Naive thymus-derived CD4-positive, alpha-beta T cell (primary cell): ENCODE measurements at regions not wholly inside any gene's neighbourhood (a gene's known extent, or its start where the extent isn't known, plus 50 kb on each side); places are given as distances from the start of the nearest gene placed in this dataset.

ENCODE experiments used
- ATAC-seq: fragments of 150-1000 bp; cut with Tn5 transposase; 2 replicates; pipeline ENCODE4 v1.10.0; 2021; ENCODE audit warnings: mild to moderate bottlenecking, moderate library complexity
- CTCF ChIA-PET: fragments of 350-600 bp; sonication (Branson Sonifier 250); formaldehyde crosslinking; loops from one replicate; lab custom pipeline; 2021; ENCODE audit warnings: antibody characterized with exemption; lab: Charles Lee
- POLR2A ChIA-PET: fragments of 350-600 bp; sonication (Branson Sonifier 250); formaldehyde crosslinking; loops from one replicate; lab custom pipeline; 2021; ENCODE audit warnings: antibody characterized with exemption, inconsistent platforms; lab: Charles Lee
- DNase-seq, 9 donors: peaks; one replicate each; pipeline versions ENCODE4 v3.0.0 to v3.0.0-alpha.2; 2020 to 2022; ENCODE audit warnings: mixed read lengths in 1 of 9
- H3K27ac ChIP-seq: one replicate; pipeline ENCODE4 v1.7.0; 2013; ENCODE audit warnings: mild to moderate bottlenecking, low read depth, low read length, moderate library complexity
- H3K27me3 ChIP-seq, 2 donors: one replicate each; pipeline ENCODE4 v1.7.0; 2013; ENCODE audit warnings: low read length in 2 of 2, mild to moderate bottlenecking in 2 of 2, moderate library complexity in 2 of 2; ENCODE audit not compliant: control insufficient read depth in 2 of 2, insufficient read depth in 2 of 2
- H3K36me3 ChIP-seq, 3 experiments: 1 replicate in 2 of 3; 2 replicates in 1 of 3; pipeline ENCODE4 v1.7.0; 2013; ENCODE audit warnings: low read length in 3 of 3, mild to moderate bottlenecking in 3 of 3, moderate library complexity in 1 of 3; ENCODE audit not compliant: insufficient read depth in 3 of 3, control insufficient read depth in 2 of 3
- H3K4me1 ChIP-seq, 2 donors: one replicate each; pipeline ENCODE4 v1.7.0; 2013; ENCODE audit warnings: low read length in 2 of 2, mild to moderate bottlenecking in 2 of 2, moderate library complexity in 1 of 2; ENCODE audit not compliant: control insufficient read depth in 2 of 2, insufficient read depth in 2 of 2
- H3K4me3 ChIP-seq: 2 replicates; pipeline ENCODE4 v1.7.0; 2013; ENCODE audit warnings: mild to moderate bottlenecking, low read length
- H3K9me3 ChIP-seq, 3 experiments: 1 replicate in 2 of 3; 2 replicates in 1 of 3; pipeline ENCODE4 v1.7.0; 2013; ENCODE audit warnings: low read length in 3 of 3; ENCODE audit not compliant: control insufficient read depth in 2 of 3
- H3K27ac Mint-ChIP-seq, 9 donors: one replicate each; pipeline ENCODE4 v1.8.0; 2020 to 2022; ENCODE audit warnings: mixed read lengths in 9 of 9, mild to moderate bottlenecking in 8 of 9, moderate library complexity in 5 of 9, inconsistent platforms in 2 of 9
- H3K27me3 Mint-ChIP-seq, 5 donors: one replicate each; pipeline ENCODE4 v1.8.0; 2021 to 2022; ENCODE audit warnings: mixed read lengths in 5 of 5, mild to moderate bottlenecking in 1 of 5
- H3K36me3 Mint-ChIP-seq, 5 donors: one replicate each; pipeline ENCODE4 v1.8.0; 2020 to 2022; ENCODE audit warnings: mixed read lengths in 5 of 5, mild to moderate bottlenecking in 3 of 5, inconsistent platforms in 1 of 5
- H3K4me1 Mint-ChIP-seq, 7 donors: one replicate each; pipeline ENCODE4 v1.8.0; 2020 to 2022; ENCODE audit warnings: mixed read lengths in 7 of 7, mild to moderate bottlenecking in 3 of 7, inconsistent platforms in 1 of 7
- H3K4me3 Mint-ChIP-seq, 10 donors: one replicate each; pipeline ENCODE4 v1.8.0; 2020 to 2022; ENCODE audit warnings: mild to moderate bottlenecking in 10 of 10, mixed read lengths in 10 of 10, moderate library complexity in 6 of 10, inconsistent platforms in 2 of 10
- H3K9me3 Mint-ChIP-seq, 11 donors: one replicate each; pipeline ENCODE4 v1.8.0; 2020 to 2022; ENCODE audit warnings: mixed read lengths in 11 of 11, mild to moderate bottlenecking in 4 of 11, inconsistent platforms in 1 of 11, moderate library complexity in 1 of 11
- intact Hi-C, 2 donors: fragments of 100-400 bp; cut with micrococcal nuclease; formaldehyde crosslinking; loops; one replicate each; pipeline ENCODE4 v1.15.1; 2023

GRCh38 chr7:68697796-68698280 is 900.4 kb upstream of the AUTS2 start:
- Mint-ChIP-seq H3K4me1 (no peaks in the 10 kb centered on the region), H3K9me3 (peaks cover 0 to 50% (median 9%) of the 10 kb centered on the region in 11 donors)

DNA sequence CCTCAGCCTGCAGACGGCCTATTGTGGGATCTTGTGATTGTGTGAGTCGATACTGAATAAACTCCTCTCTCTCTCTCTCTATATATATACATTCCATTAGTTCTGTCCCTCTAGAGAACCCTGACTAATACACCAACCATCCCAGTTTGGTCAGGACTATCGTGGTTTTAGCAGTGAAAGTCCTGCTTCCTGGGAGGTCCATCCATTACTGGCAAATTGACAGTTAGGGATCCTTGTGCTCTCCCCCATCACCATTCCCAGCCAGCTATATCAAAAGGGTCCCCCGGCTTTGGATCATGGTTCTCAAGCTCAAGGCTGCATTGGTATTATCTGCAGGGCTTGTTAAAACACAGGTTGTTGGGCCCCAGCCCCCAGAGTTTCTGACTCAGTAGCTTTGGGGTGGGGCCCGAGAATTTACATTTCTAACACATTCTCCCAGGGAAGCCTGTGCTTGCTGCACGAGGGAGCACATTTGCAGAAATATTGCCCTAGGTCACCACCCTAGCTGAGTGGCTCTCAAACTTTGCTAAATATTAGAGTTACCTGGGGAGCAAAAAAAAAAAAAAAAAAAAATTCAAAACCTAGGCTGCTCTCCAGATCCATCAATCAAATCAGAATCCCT is 899.1 kb upstream of the AUTS2 start:
- ATAC-seq, result no peak
- intact Hi-C loops, result no loop called here
- no peak overlapping the region for H3K27ac ChIP-seq
- H3K4me1 Mint-ChIP-seq, result no peaks in the 10 kb centered on the region
- H3K27me3 Mint-ChIP-seq, result peaks cover 0 to 5% (median 0%) of the 10 kb centered on the region in 5 donors
- H3K27ac Mint-ChIP-seq, result no peak overlapping the region
- no peaks in the 10 kb centered on the region for H3K36me3 ChIP-seq
- ChIA-PET POLR2A (no interaction called here), CTCF (no interaction called here)
- peaks cover 5 to 45% (median 14%) of the 10 kb centered on the region in 11 donors for H3K9me3 Mint-ChIP-seq
- no peak for DNase-seq
- H3K4me1 ChIP-seq, result no peaks in the 10 kb centered on the region
- no peak overlapping the region for H3K4me3 Mint-ChIP-seq
- no peaks in the 10 kb centered on the region for H3K9me3 ChIP-seq
- H3K27me3 ChIP-seq, result no peaks in the 10 kb centered on the region
- no peak overlapping the region for H3K4me3 ChIP-seq
- no peaks in the 10 kb centered on the region for H3K36me3 Mint-ChIP-seq

More at GRCh38 chr7:68697796-68698280, 900.4 kb upstream of the AUTS2 start:
- DNase-seq (no peak), ATAC-seq (no peak)
- Mint-ChIP-seq H3K27me3 (no peaks in the 10 kb centered on the region), H3K36me3 (no peaks in the 10 kb centered on the region), H3K27ac (no peak overlapping the region), H3K4me3 (no peak overlapping the region)
- ChIA-PET CTCF (no interaction called here), POLR2A (no interaction called here)
- intact Hi-C loops, result no loop called here
- Histone ChIP-seq H3K4me1 (no peaks in the 10 kb centered on the region), H3K4me3 (no peak overlapping the region), H3K36me3 (no peaks in the 10 kb centered on the region), H3K27me3 (no peaks in the 10 kb centered on the region), H3K27ac (no peak overlapping the region), H3K9me3 (no peaks in the 10 kb centered on the region)

DNA sequence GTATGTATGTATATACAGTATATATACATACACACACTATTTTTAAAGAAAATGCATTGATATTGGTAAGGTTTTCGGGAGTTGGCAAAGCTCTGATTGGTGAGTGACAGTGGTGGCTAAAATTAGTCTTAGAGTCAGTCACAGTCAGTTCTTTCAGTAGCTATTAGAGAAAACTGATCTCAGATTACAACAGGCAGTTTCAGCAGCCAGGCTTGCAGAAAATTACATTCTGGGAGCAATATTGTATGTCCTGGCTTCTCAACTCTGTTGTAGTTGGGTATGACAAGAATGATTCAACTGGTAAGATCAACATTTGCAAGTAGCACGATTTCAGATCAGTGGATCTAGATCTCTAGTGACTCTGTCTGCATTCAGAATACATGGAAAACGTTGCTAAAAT is 897.9 kb upstream of the AUTS2 start:
- ChIA-PET CTCF (interaction anchor here (0.6 kb wide), 1 partner anchor 34 kb away, joined by 3 read pairs; no protein-coding TSS in a partner anchor), POLR2A (no interaction called here)
- Histone ChIP-seq H3K4me1 (no peaks in the 10 kb centered on the region), H3K9me3 (no peaks in the 10 kb centered on the region), H3K4me3 (no peak overlapping the region), H3K27ac (no peak overlapping the region), H3K36me3 (no peaks in the 10 kb centered on the region), H3K27me3 (no peaks in the 10 kb centered on the region)
- DNase-seq (no peak), ATAC-seq (no peak)
- Mint-ChIP-seq H3K36me3 (no peaks in the 10 kb centered on the region), H3K27ac (no peak overlapping the region), H3K4me1 (no peaks in the 10 kb centered on the region), H3K27me3 (peaks cover 0 to 5% (median 0%) of the 10 kb centered on the region in 5 donors), H3K9me3 (peaks cover 6 to 39% (median 12%) of the 10 kb centered on the region in 11 donors), H3K4me3 (no peak overlapping the region)
- intact Hi-C loops, result no loop called here

GRCh38 chr7:68706291-68706690 is 892.0 kb upstream of the AUTS2 start:
- Histone ChIP-seq H3K27ac (no peak overlapping the region), H3K27me3 (no peaks in the 10 kb centered on the region), H3K4me3 (no peak overlapping the region), H3K9me3 (peaks cover 0 to 4% (median 3%) of the 10 kb centered on the region in 3 experiments), H3K36me3 (no peaks in the 10 kb centered on the region), H3K4me1 (no peaks in the 10 kb centered on the region)
- ATAC-seq (no peak), DNase-seq (no peak)
- CTCF ChIA-PET, result no interaction called here
- POLR2A ChIA-PET, result no interaction called here
- peak overlapping the region in 1 of 9 donors; percentile 1 for H3K27ac Mint-ChIP-seq
- intact Hi-C loops, result no loop called here
- H3K4me1 Mint-ChIP-seq, result no peaks in the 10 kb centered on the region
- peaks cover 0 to 3% (median 0%) of the 10 kb centered on the region in 5 donors for H3K36me3 Mint-ChIP-seq
- H3K4me3 Mint-ChIP-seq, result peak overlapping the region in 1 of 10 donors; percentile 16
- H3K9me3 Mint-ChIP-seq, result peaks cover 8 to 37% (median 17%) of the 10 kb centered on the region in 11 donors
- peaks cover 0 to 5% (median 0%) of the 10 kb centered on the region in 5 donors for H3K27me3 Mint-ChIP-seq

GRCh38 chr7:68707159-68707558 is 891.1 kb upstream of the AUTS2 start:
- H3K27ac ChIP-seq, result no peak overlapping the region
- CTCF ChIA-PET, result no interaction called here
- H3K9me3 ChIP-seq, result peaks cover 0 to 4% (median 3%) of the 10 kb centered on the region in 3 experiments
- Mint-ChIP-seq H3K27ac (no peak overlapping the region), H3K27me3 (peaks cover 0 to 5% (median 0%) of the 10 kb centered on the region in 5 donors), H3K9me3 (peaks cover 11 to 37% (median 21%) of the 10 kb centered on the region in 11 donors), H3K4me3 (no peak overlapping the region), H3K36me3 (peaks cover 0 to 6% (median 0%) of the 10 kb centered on the region in 5 donors), H3K4me1 (no peaks in the 10 kb centered on the region)
- POLR2A ChIA-PET, result no interaction called here
- no peaks in the 10 kb centered on the region for H3K27me3 ChIP-seq
- no peak overlapping the region for H3K4me3 ChIP-seq
- no peaks in the 10 kb centered on the region for H3K4me1 ChIP-seq
- no peak for ATAC-seq
- no peak for DNase-seq
- H3K36me3 ChIP-seq, result no peaks in the 10 kb centered on the region
- intact Hi-C loops, result no loop called here

GRCh38 chr7:68707958-68708357 is 890.3 kb upstream of the AUTS2 start:
- no peak for DNase-seq
- H3K9me3 ChIP-seq, result peaks cover 0 to 4% (median 3%) of the 10 kb centered on the region in 3 experiments
- peaks cover 11 to 37% (median 21%) of the 10 kb centered on the region in 11 donors for H3K9me3 Mint-ChIP-seq
- CTCF ChIA-PET, result no interaction called here
- no peaks in the 10 kb centered on the region for H3K4me1 ChIP-seq
- H3K27me3 Mint-ChIP-seq, result peaks cover 0 to 5% (median 0%) of the 10 kb centered on the region in 5 donors
- H3K4me3 Mint-ChIP-seq, result no peak overlapping the region
- H3K36me3 ChIP-seq, result no peaks in the 10 kb centered on the region
- intact Hi-C loops, result no loop called here
- no peak overlapping the region for H3K4me3 ChIP-seq
- no peak overlapping the region for H3K27ac Mint-ChIP-seq
- POLR2A ChIA-PET, result interaction anchor here (0.5 kb wide), 1 partner anchor 41 kb away, joined by 4 read pairs; no protein-coding TSS in a partner anchor
- peaks cover 0 to 6% (median 0%) of the 10 kb centered on the region in 5 donors for H3K36me3 Mint-ChIP-seq
- H3K27me3 ChIP-seq, result no peaks in the 10 kb centered on the region
- H3K27ac ChIP-seq, result no peak overlapping the region
- ATAC-seq, result no peak
- H3K4me1 Mint-ChIP-seq, result no peaks in the 10 kb centered on the region
